ENCODE measurements at regions not wholly inside any gene's neighbourhood (a gene's known extent, or its start where the extent isn't known, plus 50 kb on each side); places are given as distances from the start of the nearest gene placed in this dataset.

DNA sequence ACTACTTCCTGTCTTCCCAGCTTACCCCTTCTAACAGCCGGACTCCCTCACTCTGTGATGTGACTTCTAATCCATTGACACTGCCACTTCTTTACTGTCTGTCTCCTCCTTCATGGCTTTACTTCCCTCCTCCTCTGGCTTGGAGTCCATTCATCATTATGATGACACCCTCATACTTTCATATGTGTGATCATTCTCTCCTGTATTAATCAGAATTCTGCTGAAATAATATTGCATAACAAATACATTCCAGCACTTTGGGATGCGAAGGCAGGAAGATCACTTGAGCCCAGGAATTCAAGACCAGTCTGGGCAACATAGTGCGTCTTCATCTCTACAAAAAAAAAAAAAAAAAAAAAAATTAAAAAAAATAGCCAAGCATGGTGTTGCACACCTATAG, 147.9 kb upstream of the BTBD3 start:
- TF ChIP-seq, protein P1, sequence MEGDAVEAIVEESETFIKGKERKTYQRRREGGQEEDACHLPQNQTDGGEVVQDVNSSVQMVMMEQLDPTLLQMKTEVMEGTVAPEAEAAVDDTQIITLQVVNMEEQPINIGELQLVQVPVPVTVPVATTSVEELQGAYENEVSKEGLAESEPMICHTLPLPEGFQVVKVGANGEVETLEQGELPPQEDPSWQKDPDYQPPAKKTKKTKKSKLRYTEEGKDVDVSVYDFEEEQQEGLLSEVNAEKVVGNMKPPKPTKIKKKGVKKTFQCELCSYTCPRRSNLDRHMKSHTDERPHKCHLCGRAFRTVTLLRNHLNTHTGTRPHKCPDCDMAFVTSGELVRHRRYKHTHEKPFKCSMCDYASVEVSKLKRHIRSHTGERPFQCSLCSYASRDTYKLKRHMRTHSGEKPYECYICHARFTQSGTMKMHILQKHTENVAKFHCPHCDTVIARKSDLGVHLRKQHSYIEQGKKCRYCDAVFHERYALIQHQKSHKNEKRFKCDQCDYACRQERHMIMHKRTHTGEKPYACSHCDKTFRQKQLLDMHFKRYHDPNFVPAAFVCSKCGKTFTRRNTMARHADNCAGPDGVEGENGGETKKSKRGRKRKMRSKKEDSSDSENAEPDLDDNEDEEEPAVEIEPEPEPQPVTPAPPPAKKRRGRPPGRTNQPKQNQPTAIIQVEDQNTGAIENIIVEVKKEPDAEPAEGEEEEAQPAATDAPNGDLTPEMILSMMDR (IDR thresholded peaks at IDR 0.05), result no peak
- TF ChIP-seq POLR2A (IDR thresholded peaks at IDR 0.05), result no peak
